Karpas-422 (cell line): ENCODE measurements at regions not wholly inside any gene's neighbourhood (a gene's known extent, or its start where the extent isn't known, plus 50 kb on each side); places are given as distances from the start of the nearest gene placed in this dataset.
"Not testable (repeated sequence)": the region's sequence is repeated elsewhere in the genome, so short reads cannot be mapped to it uniquely, and the experiment has no call there.

Source experiments
- DNase-seq: peaks from one replicate; pipeline ENCODE4 v3.0.0-alpha.2; 2015
- H2AFZ ChIP-seq: fragments of 200-600 bp; sonication (generic); 2 replicates; pipeline ENCODE4 v1.6.1; 2014; ENCODE audit warnings: antibody characterized with exemption, low read length, mixed read lengths
- H3K27ac ChIP-seq: fragments of 200-600 bp; sonication (generic); 2 replicates; pipeline ENCODE4 v1.5.1; 2014; ENCODE audit warnings: mild to moderate bottlenecking, low read length, moderate library complexity
- H3K27me3 ChIP-seq: fragments of 200-600 bp; sonication (generic); 2 replicates; pipeline ENCODE4 v1.6.1; 2014; ENCODE audit warnings: low read length, mixed read lengths
- H3K36me3 ChIP-seq: fragments of 200-600 bp; sonication (generic); 2 replicates; pipeline ENCODE4 v1.6.1; 2014; ENCODE audit warnings: low read length, mixed read lengths; ENCODE audit not compliant: insufficient read depth
- H3K4me1 ChIP-seq: fragments of 200-600 bp; sonication (generic); 2 replicates; pipeline ENCODE4 v1.6.1; 2014; ENCODE audit warnings: mild to moderate bottlenecking, low read length, mixed read lengths
- H3K4me2 ChIP-seq: fragments of 200-600 bp; sonication (generic); 2 replicates; pipeline ENCODE4 v1.6.1; 2014; ENCODE audit warnings: low read length, low read depth, mild to moderate bottlenecking; ENCODE audit not compliant: poor library complexity, severe bottlenecking
- H3K4me3 ChIP-seq: fragments of 200-600 bp; sonication (generic); 2 replicates; pipeline ENCODE4 v1.5.1; 2014; ENCODE audit warnings: mild to moderate bottlenecking, antibody characterized with exemption, low read length, mixed read lengths
- H3K79me2 ChIP-seq: fragments of 200-600 bp; sonication (generic); 2 replicates; pipeline ENCODE4 v1.6.1; 2014; ENCODE audit warnings: mild to moderate bottlenecking, low read length, mixed read lengths
- H3K9ac ChIP-seq: fragments of 200-600 bp; sonication (generic); 2 replicates; pipeline ENCODE4 v1.6.0; 2014; ENCODE audit warnings: low read length
- H3K9me2 ChIP-seq: fragments of 200-600 bp; sonication (generic), shearing (Covaris generic); replicated peaks from 2 replicates; pipeline ENCODE4 v1.6.0; 2014; ENCODE audit warnings: mild to moderate bottlenecking, low read length, moderate library complexity; ENCODE audit not compliant: insufficient read depth
- H3K9me3 ChIP-seq: fragments of 300-700, 200-600 bp; sonication (generic); 2 replicates; pipeline ENCODE4 v1.6.1; 2014; ENCODE audit warnings: low read length, mixed read lengths
- H4K20me1 ChIP-seq: fragments of 200-600 bp; sonication (generic); 2 replicates; pipeline ENCODE4 v1.6.1; 2014; ENCODE audit warnings: mild to moderate bottlenecking, antibody characterized with exemption, low read length, low read depth; ENCODE audit not compliant: insufficient read depth

DNA sequence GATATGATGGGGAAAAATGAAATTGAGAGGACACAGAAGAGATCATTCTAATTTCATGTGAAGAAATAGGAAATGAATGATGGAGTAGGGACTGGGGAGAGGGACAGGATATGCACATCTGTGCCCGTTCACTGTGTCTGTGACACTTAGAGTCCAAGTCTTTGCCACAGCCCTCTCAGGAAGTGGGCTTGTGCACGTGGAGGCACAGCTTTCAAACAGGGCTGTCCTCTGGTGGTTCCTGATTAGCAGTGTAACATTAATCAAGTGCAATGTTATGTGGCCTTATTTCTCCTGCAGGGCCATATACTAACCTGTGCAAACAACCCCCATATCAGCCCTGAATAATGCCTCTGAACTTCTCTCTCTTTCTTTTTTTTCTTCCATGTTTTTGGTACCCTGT lies 312.2 kb upstream of the FAM98A start:
- Histone ChIP-seq H3K4me2 (no peak overlapping the region), H3K4me3 (no peak overlapping the region), H3K4me1 (no peaks in the 10 kb centered on the region), H3K9ac (no peak overlapping the region), H3K27ac (no peak overlapping the region), H3K36me3 (no peaks in the 10 kb centered on the region), H4K20me1 (no peaks in the 10 kb centered on the region), H2AFZ (no peak overlapping the region), H3K79me2 (no peaks in the 10 kb centered on the region), H3K27me3 (no peaks in the 10 kb centered on the region), H3K9me2 (no peaks in the 10 kb centered on the region), H3K9me3 (peaks cover 7% of the 10 kb centered on the region)
- DNase-seq = no peak

DNA sequence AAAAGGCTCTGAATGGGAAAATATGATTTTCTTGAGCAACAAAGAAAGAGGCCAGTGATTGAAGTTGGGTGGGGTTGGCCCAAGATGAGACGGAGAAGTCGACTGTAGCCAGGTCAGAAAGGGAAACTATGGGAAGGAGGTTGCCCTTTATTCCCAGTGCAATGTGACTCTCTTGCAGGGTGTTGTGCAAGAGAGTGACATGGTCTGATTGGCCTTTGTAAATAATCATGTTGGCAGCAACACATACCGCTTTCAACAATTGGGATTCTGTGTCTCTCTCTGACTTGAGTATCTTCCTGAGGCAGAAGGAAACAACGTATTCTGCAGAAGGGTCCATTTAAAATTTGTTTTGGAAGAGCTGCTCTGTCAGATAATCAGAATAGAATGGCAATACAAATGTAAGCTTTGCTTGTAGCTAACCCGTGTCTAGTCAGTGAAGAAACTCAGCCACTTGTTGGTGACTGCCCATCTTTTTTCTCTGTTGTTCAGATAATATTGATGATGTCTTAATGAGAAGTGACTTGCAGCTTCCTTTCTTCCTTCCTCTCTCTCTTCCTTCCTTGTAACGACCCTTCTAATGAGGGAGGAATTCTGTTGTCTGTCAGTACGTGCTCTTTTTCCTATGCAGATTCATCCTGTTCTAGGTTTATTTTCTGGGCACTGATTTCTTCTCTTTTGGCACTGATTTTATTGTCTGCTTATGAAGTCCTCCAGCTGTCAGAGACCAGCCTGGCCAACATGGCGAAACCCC lies 311.0 kb upstream of the FAM98A start:
- no peaks in the 10 kb centered on the region for H3K79me2 ChIP-seq
- no peak for DNase-seq
- peaks cover 7% of the 10 kb centered on the region for H3K9me3 ChIP-seq
- H3K27ac ChIP-seq = no peak overlapping the region
- no peaks in the 10 kb centered on the region for H4K20me1 ChIP-seq
- H3K4me2 ChIP-seq = no peak overlapping the region
- H3K36me3 ChIP-seq = no peaks in the 10 kb centered on the region
- no peaks in the 10 kb centered on the region for H3K9me2 ChIP-seq
- no peaks in the 10 kb centered on the region for H3K27me3 ChIP-seq
- no peaks in the 10 kb centered on the region for H3K4me1 ChIP-seq
- H2AFZ ChIP-seq = no peak overlapping the region
- H3K9ac ChIP-seq = no peak overlapping the region
- H3K4me3 ChIP-seq = no peak overlapping the region

- H3K9ac ChIP-seq = no peak overlapping the region
- H2AFZ ChIP-seq = no peak overlapping the region
- no peaks in the 10 kb centered on the region for H3K79me2 ChIP-seq
- no peaks in the 10 kb centered on the region for H3K27me3 ChIP-seq
- no peaks in the 10 kb centered on the region for H4K20me1 ChIP-seq
- no peak overlapping the region for H3K4me2 ChIP-seq
- H3K9me3 ChIP-seq = no peaks in the 10 kb centered on the region
- no peaks in the 10 kb centered on the region for H3K36me3 ChIP-seq
- no peak overlapping the region for H3K27ac ChIP-seq
- no peaks in the 10 kb centered on the region for H3K9me2 ChIP-seq
- H3K4me1 ChIP-seq = no peaks in the 10 kb centered on the region
- DNase-seq = no peak
- no peak overlapping the region for H3K4me3 ChIP-seq
Measured at GRCh38 chr2:33907866-33908265, 308.8 kb upstream of the FAM98A start.

DNA sequence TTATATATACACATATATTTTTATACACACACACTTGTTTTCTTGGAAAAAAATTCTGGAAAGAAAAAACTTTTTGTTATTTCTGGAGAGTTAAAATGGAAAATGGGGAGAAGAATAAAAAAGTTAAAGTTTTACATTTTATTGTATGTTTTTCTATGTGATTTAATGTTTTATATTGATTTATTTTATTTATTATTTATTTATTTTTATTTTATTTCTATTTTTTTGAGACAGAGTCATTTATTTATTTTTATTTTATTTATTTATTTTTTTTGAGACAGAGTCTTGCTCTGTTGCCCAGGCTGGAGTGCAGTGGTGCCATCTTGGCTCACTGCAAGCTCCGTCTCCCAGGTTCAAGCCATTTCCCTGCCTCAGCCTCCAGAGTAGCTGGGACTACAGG lies 307.0 kb upstream of the FAM98A start:
- H3K27ac ChIP-seq, H3K4me1 ChIP-seq, H2AFZ ChIP-seq, H3K9me2 ChIP-seq, H3K9ac ChIP-seq, H3K9me3 ChIP-seq, H3K27me3 ChIP-seq, H4K20me1 ChIP-seq, H3K4me3 ChIP-seq, H3K4me2 ChIP-seq, DNase-seq, H3K79me2 ChIP-seq, H3K36me3 ChIP-seq: not testable (repeated sequence)

DNA sequence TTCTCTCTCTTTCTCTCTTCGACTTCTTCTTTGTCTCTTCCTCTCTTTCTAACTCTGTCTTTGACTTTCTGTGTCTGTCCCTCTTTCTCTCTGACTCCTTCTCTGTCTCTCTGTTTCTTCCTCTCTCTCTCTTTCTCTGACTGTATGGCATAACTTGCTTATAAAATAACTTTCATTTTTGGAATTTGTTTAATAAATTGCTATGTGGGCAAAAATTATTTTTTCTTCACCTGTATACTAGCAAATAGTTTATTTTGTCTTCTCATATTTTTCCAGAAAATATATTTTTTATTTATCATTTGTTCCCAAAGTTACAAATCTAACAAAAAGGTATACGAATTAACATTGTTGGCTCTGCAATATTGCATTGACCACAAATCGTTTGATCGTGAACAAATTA lies 305.7 kb upstream of the FAM98A start:
- no peak overlapping the region for H2AFZ ChIP-seq
- H3K27me3 ChIP-seq = no peaks in the 10 kb centered on the region
- no peak overlapping the region for H3K4me2 ChIP-seq

DNA sequence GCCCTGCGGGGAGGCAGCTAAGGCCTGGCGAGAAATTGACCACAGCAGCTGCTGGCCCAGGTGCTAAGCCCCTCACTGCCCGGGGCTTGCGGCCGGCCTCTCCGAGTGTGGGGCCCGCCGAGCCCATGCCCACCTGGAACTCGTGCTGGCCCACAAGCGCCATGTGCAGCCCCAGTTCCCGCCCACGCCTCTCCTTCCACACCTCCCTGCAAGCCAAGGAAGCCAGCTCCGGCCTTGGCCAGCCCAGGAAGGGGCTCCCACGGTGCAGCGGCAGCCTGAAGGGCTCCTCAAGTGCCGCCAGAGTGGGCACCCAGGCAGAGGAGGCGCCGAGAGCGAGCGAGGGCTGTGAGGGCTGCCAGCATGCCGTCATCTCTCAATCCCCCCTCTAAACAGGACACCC lies 304.6 kb upstream of the FAM98A start:
- Histone ChIP-seq H4K20me1 (no peaks in the 10 kb centered on the region), H3K79me2 (no peaks in the 10 kb centered on the region), H3K9me3 (no peaks in the 10 kb centered on the region), H3K36me3 (no peaks in the 10 kb centered on the region), H3K4me2 (no peak overlapping the region), H3K27ac (no peak overlapping the region), H3K9me2 (no peaks in the 10 kb centered on the region), H3K4me3 (no peak overlapping the region), H3K9ac (no peak overlapping the region), H3K27me3 (no peaks in the 10 kb centered on the region), H2AFZ (no peak overlapping the region), H3K4me1 (no peaks in the 10 kb centered on the region)
- no peak for DNase-seq

More for the DNA sequence above, 305.7 kb upstream of the FAM98A start:
- Histone ChIP-seq H3K4me3 (no peak overlapping the region), H3K27ac (no peak overlapping the region), H3K9me3 (no peaks in the 10 kb centered on the region), H3K79me2 (no peaks in the 10 kb centered on the region), H3K9ac (no peak overlapping the region), H4K20me1 (no peaks in the 10 kb centered on the region), H3K4me1 (no peaks in the 10 kb centered on the region), H3K9me2 (no peaks in the 10 kb centered on the region), H3K36me3 (no peaks in the 10 kb centered on the region)
- no peak for DNase-seq

- no peaks in the 10 kb centered on the region for H3K36me3 ChIP-seq
- H3K27ac ChIP-seq = no peak overlapping the region
- H3K9me2 ChIP-seq = no peaks in the 10 kb centered on the region
- no peaks in the 10 kb centered on the region for H3K4me1 ChIP-seq
- DNase-seq = no peak
- no peak overlapping the region for H3K4me2 ChIP-seq
- no peaks in the 10 kb centered on the region for H3K79me2 ChIP-seq
- no peak overlapping the region for H3K4me3 ChIP-seq
- no peaks in the 10 kb centered on the region for H4K20me1 ChIP-seq
- H3K9ac ChIP-seq = no peak overlapping the region
- no peaks in the 10 kb centered on the region for H3K27me3 ChIP-seq
- no peaks in the 10 kb centered on the region for H3K9me3 ChIP-seq
- no peak overlapping the region for H2AFZ ChIP-seq
Measured at GRCh38 chr2:33903215-33903614, 304.1 kb upstream of the FAM98A start.

DNA sequence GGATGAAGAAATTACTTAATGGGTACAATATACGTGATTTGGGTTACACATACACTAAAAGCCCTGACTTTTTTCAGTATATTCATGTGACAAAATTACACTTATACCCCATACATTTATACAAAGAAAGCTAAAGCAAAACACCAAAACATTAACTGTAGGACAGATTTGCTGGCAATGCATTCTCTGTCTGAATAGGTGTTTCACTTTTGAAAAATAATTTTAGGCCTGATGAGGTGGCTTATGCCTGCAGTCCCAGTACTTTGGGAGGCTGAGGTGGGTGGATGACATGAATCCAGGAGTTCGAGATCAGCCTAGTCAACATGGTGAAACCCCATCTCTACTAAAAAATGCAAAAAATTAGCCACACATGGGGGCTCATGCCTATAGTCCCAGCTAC lies 301.5 kb upstream of the FAM98A start:
- H3K27me3 ChIP-seq = no peaks in the 10 kb centered on the region
- H3K36me3 ChIP-seq = no peaks in the 10 kb centered on the region
- no peak overlapping the region for H3K9ac ChIP-seq
- no peaks in the 10 kb centered on the region for H3K9me2 ChIP-seq
- no peak overlapping the region for H2AFZ ChIP-seq
- no peak overlapping the region for H3K4me2 ChIP-seq
- DNase-seq = no peak
- H3K4me1 ChIP-seq = no peaks in the 10 kb centered on the region
- H3K4me3 ChIP-seq = no peak overlapping the region
- no peak overlapping the region for H3K27ac ChIP-seq
- no peaks in the 10 kb centered on the region for H3K79me2 ChIP-seq
- no peaks in the 10 kb centered on the region for H4K20me1 ChIP-seq
- no peaks in the 10 kb centered on the region for H3K9me3 ChIP-seq
